AG10803 (cell line): ENCODE measurements at regions not wholly inside any gene's neighbourhood (a gene's known extent, or its start where the extent isn't known, plus 50 kb on each side); places are given as distances from the start of the nearest gene placed in this dataset.

Source experiments
- DNase-seq: peaks from one replicate; pipeline ENCODE4 v3.0.0; 2010; ENCODE audit warnings: low read depth
- H3K4me3 ChIP-seq: 2 replicates; pipeline ENCODE4 v1.5.1; 2011; ENCODE audit warnings: mild to moderate bottlenecking, low read length, control low read depth
- TF ChIP-seq, protein P1 (sequence below): conservative IDR thresholded peaks from 2 replicates; pipeline ENCODE4 v1.5.1; 2011; ENCODE audit warnings: mild to moderate bottlenecking, low read length, control low read depth, inconsistent platforms

DNA sequence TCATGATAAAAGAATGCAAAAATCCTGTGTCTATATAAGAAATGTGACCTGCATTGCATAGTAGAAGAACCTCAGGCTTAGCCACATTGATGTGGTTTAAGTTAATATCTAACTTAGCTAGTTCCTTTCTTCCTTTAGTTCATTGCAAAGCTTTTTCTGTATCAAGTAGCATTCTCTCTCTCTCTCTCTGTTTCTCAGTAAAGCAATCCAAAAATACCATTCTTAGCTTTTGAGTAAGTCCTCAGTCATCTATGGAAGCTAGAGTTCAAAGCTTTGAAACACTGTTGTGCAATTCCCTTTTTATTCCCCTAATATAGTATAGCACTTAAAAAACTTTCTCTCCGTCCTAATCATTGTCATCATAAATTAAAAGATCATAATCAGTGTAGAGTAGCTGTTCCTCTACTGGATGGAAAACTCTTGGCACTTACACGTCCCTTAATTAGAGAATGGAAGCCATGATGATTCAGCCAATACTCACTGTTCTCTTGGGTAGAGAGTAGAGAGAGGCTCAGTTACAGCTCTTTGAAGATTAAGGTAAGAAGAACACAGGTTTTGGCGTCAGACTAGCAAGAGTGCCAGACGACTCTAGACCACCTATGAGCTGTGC, 350.3 kb upstream of the LYPLAL1 start:
- peak; percentile 87 for DNase-seq
- no peak overlapping the region for H3K4me3 ChIP-seq
- TF ChIP-seq, protein P1, sequence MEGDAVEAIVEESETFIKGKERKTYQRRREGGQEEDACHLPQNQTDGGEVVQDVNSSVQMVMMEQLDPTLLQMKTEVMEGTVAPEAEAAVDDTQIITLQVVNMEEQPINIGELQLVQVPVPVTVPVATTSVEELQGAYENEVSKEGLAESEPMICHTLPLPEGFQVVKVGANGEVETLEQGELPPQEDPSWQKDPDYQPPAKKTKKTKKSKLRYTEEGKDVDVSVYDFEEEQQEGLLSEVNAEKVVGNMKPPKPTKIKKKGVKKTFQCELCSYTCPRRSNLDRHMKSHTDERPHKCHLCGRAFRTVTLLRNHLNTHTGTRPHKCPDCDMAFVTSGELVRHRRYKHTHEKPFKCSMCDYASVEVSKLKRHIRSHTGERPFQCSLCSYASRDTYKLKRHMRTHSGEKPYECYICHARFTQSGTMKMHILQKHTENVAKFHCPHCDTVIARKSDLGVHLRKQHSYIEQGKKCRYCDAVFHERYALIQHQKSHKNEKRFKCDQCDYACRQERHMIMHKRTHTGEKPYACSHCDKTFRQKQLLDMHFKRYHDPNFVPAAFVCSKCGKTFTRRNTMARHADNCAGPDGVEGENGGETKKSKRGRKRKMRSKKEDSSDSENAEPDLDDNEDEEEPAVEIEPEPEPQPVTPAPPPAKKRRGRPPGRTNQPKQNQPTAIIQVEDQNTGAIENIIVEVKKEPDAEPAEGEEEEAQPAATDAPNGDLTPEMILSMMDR = no peak

DNA sequence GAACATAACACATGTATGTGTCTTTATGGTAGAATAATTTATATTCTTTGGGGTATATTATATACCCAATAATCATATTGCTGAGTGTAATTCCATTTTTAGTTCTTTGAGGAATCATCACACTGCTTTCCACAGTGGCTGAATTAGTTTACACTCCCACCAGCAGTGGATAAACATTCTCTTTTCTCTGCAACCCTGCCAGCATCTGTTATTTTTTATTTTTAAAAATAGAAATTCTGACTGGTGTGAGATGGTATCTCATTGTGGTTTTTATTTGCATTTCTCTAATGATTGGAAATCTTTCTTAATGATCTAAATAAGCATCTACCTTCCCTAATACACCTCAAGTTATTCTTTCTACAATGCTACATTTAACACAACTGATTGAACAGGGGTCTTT, 346.2 kb upstream of the LYPLAL1 start:
- no peak for DNase-seq
- TF ChIP-seq, protein P1 = no peak
- H3K4me3 ChIP-seq = no peak overlapping the region

DNA sequence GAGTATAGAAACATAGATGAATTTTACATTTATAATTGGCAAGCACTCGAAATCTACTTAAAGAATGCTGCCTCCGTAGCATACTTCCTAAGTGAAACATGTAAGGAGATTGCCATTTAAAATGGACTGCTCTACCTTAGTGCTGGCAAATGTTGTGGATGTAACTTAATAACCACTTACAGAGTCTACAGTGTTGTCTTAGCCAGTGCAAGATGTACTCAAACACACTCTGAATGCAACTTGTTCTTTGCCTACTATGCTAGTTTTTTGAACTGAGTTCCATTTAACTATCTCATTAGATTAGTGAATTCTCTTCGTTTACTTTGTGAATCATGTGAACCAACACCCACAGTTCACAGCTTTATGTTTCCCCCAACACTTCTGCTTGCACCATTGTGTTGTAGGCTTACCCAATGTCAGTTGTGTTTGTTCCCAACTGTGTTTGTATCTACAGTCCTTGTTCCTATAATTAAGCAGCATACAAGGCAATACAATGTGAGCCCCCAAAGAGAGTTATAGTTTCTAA, 345.5 kb upstream of the LYPLAL1 start:
- no peak overlapping the region for H3K4me3 ChIP-seq
- no peak for DNase-seq
- TF ChIP-seq, protein P1 = no peak

DNA sequence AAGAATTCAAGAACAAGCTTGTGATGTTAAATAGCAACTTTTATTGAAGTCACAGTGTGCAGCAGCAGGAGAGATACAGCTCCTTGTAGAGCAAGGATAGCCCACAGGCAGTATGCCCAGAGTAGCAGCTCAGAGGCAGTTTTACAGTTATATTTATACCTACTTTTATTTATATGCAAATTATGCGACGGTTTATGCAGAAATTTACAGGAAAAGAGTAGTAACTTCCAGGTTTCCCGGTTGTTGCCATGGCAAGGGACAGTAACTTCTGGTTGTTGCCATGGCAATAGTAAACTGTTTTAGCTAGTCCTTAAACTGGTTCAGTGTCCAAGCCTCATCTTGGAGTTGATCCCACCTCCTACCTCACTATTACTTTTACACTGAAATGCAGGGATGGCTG, 344.6 kb upstream of the LYPLAL1 start:
- DNase-seq = peak; percentile 3
- TF ChIP-seq, protein P1 = no peak
- H3K4me3 ChIP-seq = no peak overlapping the region

DNA sequence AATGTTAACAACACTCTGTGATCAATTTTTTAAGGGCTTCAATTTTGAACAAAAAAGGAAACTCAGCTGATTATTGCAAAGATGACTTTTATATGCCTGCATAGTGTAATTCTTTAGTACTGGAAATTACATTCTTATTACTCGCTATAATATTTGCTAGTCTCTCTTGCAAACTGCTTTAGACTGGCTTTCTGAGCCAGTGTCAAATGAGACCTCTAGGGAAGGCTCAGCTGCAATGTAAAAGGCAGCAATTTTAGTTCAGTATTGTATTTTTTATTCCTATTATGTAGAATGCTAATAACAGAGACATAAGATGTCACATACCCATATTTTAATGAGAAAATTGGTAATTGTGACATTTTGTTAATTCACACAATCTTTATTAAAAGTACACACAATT, 338.1 kb upstream of the LYPLAL1 start:
- DNase-seq = no peak
- TF ChIP-seq, protein P1 = no peak
- no peak overlapping the region for H3K4me3 ChIP-seq

DNA sequence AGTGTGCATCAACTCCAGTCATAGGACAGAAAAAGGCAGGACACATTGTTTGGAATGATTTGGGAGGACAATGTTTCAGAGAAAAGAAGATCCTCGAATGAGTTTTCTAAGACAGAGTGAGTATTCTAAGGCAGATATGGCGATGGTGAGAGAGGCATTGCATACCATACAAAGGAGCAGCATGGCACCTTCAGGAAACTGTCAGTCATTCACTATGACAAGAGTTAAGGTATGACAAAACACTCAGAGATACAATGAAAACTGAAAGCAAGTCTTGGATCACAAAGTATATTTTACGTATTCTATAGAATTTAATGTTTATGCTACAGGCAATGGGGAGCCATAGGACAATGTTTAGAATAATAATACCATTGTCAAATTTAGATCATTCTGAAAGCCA, 337.4 kb upstream of the LYPLAL1 start:
- no peak for DNase-seq
- H3K4me3 ChIP-seq = no peak overlapping the region
- TF ChIP-seq, protein P1 = no peak

DNA sequence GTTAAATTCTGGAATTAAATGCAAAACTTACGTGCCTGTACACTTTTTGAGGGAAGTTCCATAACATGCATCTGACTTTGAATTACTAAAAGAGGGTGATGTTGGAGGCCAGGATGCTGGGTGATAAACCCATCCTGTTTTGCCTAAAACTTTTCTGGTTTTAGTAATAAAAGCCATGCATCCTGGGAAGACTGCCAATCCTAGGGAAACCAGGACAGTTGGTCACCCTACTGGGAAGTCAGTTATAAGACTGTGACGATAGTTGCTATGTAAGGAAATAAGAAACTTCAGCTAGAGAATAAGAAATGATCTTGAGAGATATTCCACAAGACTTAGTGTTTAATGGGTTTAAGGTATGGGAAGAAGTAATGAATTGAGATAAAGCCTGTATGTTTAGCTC, 336.6 kb upstream of the LYPLAL1 start:
- no peak overlapping the region for H3K4me3 ChIP-seq
- DNase-seq = peak; percentile 17
- TF ChIP-seq, protein P1 = no peak
